Hepatocyte (in vitro differentiated cells): ENCODE measurements at regions not wholly inside any gene's neighbourhood (a gene's known extent, or its start where the extent isn't known, plus 50 kb on each side); places are given as distances from the start of the nearest gene placed in this dataset.

ENCODE experiments used
- DNase-seq: peaks from one replicate; pipeline ENCODE4 v3.0.0-alpha.2; 2016; ENCODE audit warnings: low spot score
- H2AFZ ChIP-seq: fragments of 200-600 bp; sonication (generic); 2 replicates; pipeline ENCODE4 v1.6.0; 2016; ENCODE audit warnings: antibody characterized with exemption, mild to moderate bottlenecking
- H3K27ac ChIP-seq: fragments of 200-600 bp; sonication (generic); 2 replicates; pipeline ENCODE4 v1.5.1; 2016; ENCODE audit warnings: mild to moderate bottlenecking
- H3K27me3 ChIP-seq: fragments of 200-600 bp; sonication (generic); 2 replicates; pipeline ENCODE4 v1.6.1; 2016
- H3K36me3 ChIP-seq: fragments of 200-600 bp; sonication (generic); replicated peaks from 2 replicates; pipeline ENCODE4 v1.5.1; 2016; ENCODE audit warnings: low read depth; ENCODE audit not compliant: insufficient read depth
- H3K4me1 ChIP-seq: fragments of 200-600 bp; sonication (generic); 2 replicates; pipeline ENCODE4 v1.5.1; 2016; ENCODE audit warnings: mild to moderate bottlenecking, moderate library complexity; ENCODE audit not compliant: insufficient read depth
- H3K4me2 ChIP-seq: fragments of 200-600 bp; sonication (generic); 2 replicates; pipeline ENCODE4 v1.6.0; 2016
- H3K4me3 ChIP-seq: fragments of 200-600 bp; sonication (generic); 2 replicates; pipeline ENCODE4 v1.5.1; 2016; ENCODE audit warnings: mild to moderate bottlenecking
- H3K79me2 ChIP-seq: fragments of 200-600 bp; sonication (generic); 2 replicates; pipeline ENCODE4 v1.6.0; 2017; ENCODE audit warnings: mild to moderate bottlenecking
- H3K9me2 ChIP-seq: fragments of 200-600 bp; sonication (generic); replicated peaks from 2 replicates; pipeline ENCODE4 v1.6.0; 2017; ENCODE audit warnings: mild to moderate bottlenecking; ENCODE audit not compliant: insufficient read depth
- H3K9me3 ChIP-seq: fragments of 200-600 bp; sonication (generic); 2 replicates; pipeline ENCODE4 v1.5.1; 2016; ENCODE audit warnings: low read depth, mild to moderate bottlenecking
- H4K20me1 ChIP-seq: fragments of 200-600 bp; sonication (generic); 2 replicates; pipeline ENCODE4 v1.6.0; 2016; ENCODE audit warnings: mild to moderate bottlenecking; ENCODE audit not compliant: insufficient read depth, poor library complexity, severe bottlenecking
- EZH2 ChIP-seq: fragments of 200-600 bp; sonication (generic); IDR thresholded peaks from 2 replicates; pipeline ENCODE4 v1.6.1; 2016; ENCODE audit warnings: antibody characterized with exemption, mild to moderate bottlenecking, borderline replicate concordance
- EZH2phosphoT487 ChIP-seq: fragments of 200-600 bp; sonication (generic); IDR thresholded peaks from one replicate; pipeline ENCODE4 v1.6.1; 2018; ENCODE audit warnings: antibody characterized with exemption, mild to moderate bottlenecking, low read depth, moderate library complexity; ENCODE audit not compliant: unreplicated experiment, severe bottlenecking
- WGBS: methylation state at CpG from one replicate; pipeline ENCODE4 v1.1.6; 2016; ENCODE audit warnings: low lambda C conversion rate; ENCODE audit errors: missing lambda C conversion rate; 5-methylcytosine and 5-hydroxymethylcytosine counted together
- TF ChIP-seq, protein P1 (sequence below): fragments of 200-600 bp; sonication (generic); IDR thresholded peaks from 2 replicates; pipeline ENCODE4 v1.5.1; 2016; ENCODE audit warnings: antibody characterized with exemption, mild to moderate bottlenecking; ENCODE audit not compliant: poor library complexity

DNA sequence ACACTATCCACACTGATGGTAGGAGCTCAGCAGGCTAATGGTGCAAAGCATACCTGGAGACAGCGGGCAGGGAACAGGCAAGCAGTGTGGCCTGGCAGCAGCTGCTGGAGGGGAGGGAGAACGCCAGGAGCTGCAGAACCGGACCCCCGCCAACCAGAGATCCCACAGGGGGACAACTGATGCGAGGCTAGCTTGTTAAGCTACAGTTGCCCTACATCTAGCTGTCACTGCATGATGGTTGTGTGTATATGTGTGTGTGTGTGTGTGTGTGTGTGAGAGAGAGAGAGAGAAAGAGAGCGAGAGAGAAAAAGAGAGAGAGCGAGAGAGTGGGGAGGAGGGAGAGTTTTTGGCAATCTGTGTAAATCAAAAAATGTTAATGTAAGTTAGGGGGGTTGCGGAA is 69.7 kb upstream of the NHSL1 start:
- Histone ChIP-seq H3K79me2 (peaks cover 68% of the 10 kb centered on the region), H2AFZ (no peak overlapping the region), H3K4me2 (peak overlapping the region; percentile 84), H3K4me3 (no peak overlapping the region), H4K20me1 (no peaks in the 10 kb centered on the region), H3K27ac (no peak overlapping the region), H3K27me3 (no peaks in the 10 kb centered on the region), H3K4me1 (peaks cover 9% of the 10 kb centered on the region), H3K9me3 (no peaks in the 10 kb centered on the region), H3K36me3 (no peaks in the 10 kb centered on the region), H3K9me2 (no peaks in the 10 kb centered on the region)
- no peak for TF ChIP-seq EZH2phosphoT487
- no peak for TF ChIP-seq EZH2
- TF ChIP-seq, protein P1, sequence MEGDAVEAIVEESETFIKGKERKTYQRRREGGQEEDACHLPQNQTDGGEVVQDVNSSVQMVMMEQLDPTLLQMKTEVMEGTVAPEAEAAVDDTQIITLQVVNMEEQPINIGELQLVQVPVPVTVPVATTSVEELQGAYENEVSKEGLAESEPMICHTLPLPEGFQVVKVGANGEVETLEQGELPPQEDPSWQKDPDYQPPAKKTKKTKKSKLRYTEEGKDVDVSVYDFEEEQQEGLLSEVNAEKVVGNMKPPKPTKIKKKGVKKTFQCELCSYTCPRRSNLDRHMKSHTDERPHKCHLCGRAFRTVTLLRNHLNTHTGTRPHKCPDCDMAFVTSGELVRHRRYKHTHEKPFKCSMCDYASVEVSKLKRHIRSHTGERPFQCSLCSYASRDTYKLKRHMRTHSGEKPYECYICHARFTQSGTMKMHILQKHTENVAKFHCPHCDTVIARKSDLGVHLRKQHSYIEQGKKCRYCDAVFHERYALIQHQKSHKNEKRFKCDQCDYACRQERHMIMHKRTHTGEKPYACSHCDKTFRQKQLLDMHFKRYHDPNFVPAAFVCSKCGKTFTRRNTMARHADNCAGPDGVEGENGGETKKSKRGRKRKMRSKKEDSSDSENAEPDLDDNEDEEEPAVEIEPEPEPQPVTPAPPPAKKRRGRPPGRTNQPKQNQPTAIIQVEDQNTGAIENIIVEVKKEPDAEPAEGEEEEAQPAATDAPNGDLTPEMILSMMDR: no peak
- 93% methylated on average over 8 of the region's 8 CpGs for WGBS
- DNase-seq: no peak

DNA sequence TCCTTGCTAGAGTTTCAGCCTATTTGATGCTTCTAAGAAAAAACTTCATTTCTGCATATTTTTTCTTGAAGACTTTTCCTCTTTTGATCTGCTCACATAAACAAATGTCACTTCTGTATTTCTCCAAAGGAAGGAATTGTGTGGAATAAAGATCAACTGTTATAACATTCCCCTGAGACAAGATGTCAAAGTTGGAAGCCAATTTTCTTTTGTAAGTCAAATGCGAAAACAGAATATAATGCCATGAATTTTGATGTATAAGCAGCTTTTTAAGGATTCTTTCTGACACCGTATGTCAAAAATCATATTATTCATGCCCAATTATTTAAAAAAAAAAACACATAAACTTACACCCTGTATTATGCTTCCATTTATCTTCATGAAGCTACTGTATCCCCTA is 70.3 kb upstream of the NHSL1 start:
- TF ChIP-seq EZH2phosphoT487 (no peak), EZH2 (no peak)
- TF ChIP-seq, protein P1: no peak
- Histone ChIP-seq H4K20me1 (no peaks in the 10 kb centered on the region), H2AFZ (no peak overlapping the region), H3K4me2 (peak overlapping the region; percentile 84), H3K36me3 (no peaks in the 10 kb centered on the region), H3K9me3 (no peaks in the 10 kb centered on the region), H3K9me2 (no peaks in the 10 kb centered on the region), H3K27ac (peak overlapping the region; percentile 71), H3K4me1 (peaks cover 8% of the 10 kb centered on the region), H3K4me3 (peak overlapping the region; percentile 39), H3K79me2 (peaks cover 65% of the 10 kb centered on the region), H3K27me3 (no peaks in the 10 kb centered on the region)
- WGBS: 93% methylated on average over 2 of the region's 2 CpGs
- no peak for DNase-seq

DNA sequence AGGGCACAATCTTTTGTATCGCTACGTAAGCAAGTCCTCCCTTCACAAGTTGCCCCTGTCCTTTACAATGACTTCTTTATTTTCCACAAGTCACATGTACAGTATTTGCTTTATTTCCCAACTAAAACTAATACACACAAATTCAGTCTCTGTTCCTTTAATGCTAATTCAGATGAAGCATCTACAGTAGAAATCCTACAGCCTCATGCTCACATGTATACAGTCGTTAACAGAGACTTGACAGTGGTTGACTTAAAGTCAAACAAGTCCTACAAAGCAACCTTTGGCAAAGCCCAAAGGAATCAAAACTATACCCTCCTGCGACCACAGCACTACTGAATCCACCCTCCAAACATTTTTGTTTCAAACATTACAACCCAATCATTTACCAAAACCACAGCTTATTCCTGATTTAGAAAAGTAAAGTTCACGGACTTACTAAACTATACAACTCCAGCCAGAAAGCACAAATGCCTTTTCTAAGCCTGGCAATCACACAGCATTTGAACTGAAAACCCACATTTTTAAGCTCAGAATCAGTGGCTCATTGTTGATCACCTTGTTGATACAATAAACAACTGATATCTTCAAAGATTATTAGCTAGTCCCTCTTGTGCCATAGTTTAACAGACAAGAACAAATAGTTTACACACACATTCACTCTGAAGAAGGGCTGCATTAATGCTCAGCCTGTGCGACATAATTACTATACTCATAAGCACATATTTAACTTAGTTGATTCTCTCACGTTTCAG is 70.9 kb upstream of the NHSL1 start:
- H3K4me1 ChIP-seq: peaks cover 8% of the 10 kb centered on the region
- H3K79me2 ChIP-seq: peaks cover 59% of the 10 kb centered on the region
- H3K27ac ChIP-seq: peak overlapping the region; percentile 71
- DNase-seq: no peak
- H2AFZ ChIP-seq: peak overlapping the region; percentile 21
- H4K20me1 ChIP-seq: no peaks in the 10 kb centered on the region
- no peak for TF ChIP-seq EZH2
- TF ChIP-seq, protein P1: no peak
- no peak for TF ChIP-seq EZH2phosphoT487
- H3K4me3 ChIP-seq: peak overlapping the region; percentile 39
- no peaks in the 10 kb centered on the region for H3K36me3 ChIP-seq
- H3K27me3 ChIP-seq: no peaks in the 10 kb centered on the region
- 56% methylated on average over 7 of the region's 7 CpGs for WGBS
- no peaks in the 10 kb centered on the region for H3K9me2 ChIP-seq
- H3K4me2 ChIP-seq: peak overlapping the region; percentile 84
- H3K9me3 ChIP-seq: no peaks in the 10 kb centered on the region

DNA sequence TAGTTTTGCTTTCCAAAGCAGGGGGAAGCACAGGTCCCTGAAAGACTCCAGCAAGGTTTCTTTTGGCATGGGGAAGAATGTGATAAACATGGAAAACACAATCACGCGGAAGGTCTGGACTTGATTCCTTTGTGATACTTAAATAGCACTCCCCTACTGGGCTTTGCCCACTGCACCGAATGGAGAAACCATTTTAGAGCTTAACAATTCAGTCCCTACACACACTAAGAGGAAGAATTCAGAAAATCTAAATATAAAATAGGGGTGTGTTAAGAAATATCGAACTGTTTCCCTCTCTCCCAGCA is 71.4 kb upstream of the NHSL1 start:
- H3K79me2 ChIP-seq: peaks cover 55% of the 10 kb centered on the region
- H3K4me3 ChIP-seq: peak overlapping the region; percentile 39
- H4K20me1 ChIP-seq: no peaks in the 10 kb centered on the region
- H3K27ac ChIP-seq: peak overlapping the region; percentile 71
- 37% methylated on average over 4 of the region's 4 CpGs for WGBS
- H2AFZ ChIP-seq: peak overlapping the region; percentile 21
- H3K9me2 ChIP-seq: no peaks in the 10 kb centered on the region
- H3K36me3 ChIP-seq: no peaks in the 10 kb centered on the region
- H3K4me2 ChIP-seq: peak overlapping the region; percentile 84
- DNase-seq: no peak
- no peak for TF ChIP-seq EZH2
- TF ChIP-seq, protein P1: no peak
- TF ChIP-seq EZH2phosphoT487: no peak
- H3K27me3 ChIP-seq: no peaks in the 10 kb centered on the region
- H3K9me3 ChIP-seq: no peaks in the 10 kb centered on the region
- peaks cover 8% of the 10 kb centered on the region for H3K4me1 ChIP-seq
